NCI-H226 (cell line): ENCODE measurements at regions not wholly inside any gene's neighbourhood (a gene's known extent, or its start where the extent isn't known, plus 50 kb on each side); places are given as distances from the start of the nearest gene placed in this dataset.
"Not testable (repeated sequence)": the region's sequence is repeated elsewhere in the genome, so short reads cannot be mapped to it uniquely, and the experiment has no call there.

Source experiments
- DNase-seq: peaks from one replicate; pipeline ENCODE4 v3.0.0-alpha.2; 2015

DNA sequence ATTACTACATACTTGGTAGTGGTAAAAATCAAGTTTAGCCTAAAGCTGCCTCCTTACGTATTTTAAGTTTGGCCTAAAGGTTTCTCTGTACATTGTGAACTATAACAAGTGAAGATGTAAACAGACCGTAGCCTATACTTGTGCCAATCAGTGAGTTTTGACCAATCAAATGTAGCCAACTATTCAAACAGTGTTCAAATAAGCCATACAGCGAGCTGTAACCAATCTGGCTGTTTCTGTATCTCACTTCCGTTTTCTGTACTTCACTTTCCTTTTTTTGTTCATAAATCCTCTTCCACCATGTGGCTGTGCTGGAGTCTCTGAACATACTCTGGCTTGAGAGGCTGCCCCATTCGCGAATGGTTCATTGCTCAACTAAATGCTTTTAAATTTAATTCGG lies 2504.6 kb downstream of the PCDH9 start:
- DNase-seq: no peak

DNA sequence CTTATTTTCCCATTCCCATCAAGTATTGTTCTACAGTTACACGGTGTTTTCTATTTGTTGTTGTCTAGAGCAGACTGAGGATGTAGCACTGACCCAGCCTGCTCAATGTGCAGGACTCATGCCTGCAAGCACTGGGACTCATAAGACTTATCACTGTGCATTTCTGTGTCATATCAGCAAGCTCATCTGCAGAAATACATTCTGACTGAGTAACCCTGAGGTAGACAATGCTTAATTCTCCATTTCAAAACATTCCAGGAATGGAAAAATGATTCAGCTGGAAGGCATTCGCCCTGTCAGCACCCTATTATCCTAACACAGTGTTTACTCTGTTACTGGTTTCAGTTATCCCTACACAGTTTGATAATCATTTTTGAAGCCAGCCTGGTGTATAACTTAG lies 2506.4 kb downstream of the PCDH9 start:
- DNase-seq: peak; percentile 96

DNA sequence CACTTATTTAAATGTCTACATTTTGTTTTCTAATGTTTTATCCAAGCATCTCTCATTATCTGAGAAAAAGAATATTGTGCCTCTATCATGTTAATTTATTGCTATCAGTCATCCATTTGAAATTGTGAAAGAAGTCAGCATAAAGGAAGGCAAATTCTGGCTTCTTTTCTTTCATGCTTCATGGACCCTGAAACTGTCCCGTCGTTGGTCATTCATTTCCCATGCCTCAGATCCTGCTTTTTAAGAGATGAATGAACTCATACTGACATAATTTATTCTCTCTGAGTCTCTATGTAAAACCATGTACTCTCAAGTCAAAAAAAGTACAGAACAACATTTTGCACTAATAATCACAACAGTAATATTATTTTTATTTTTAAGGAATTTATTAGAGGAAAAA lies 2512.0 kb downstream of the PCDH9 start:
- no peak for DNase-seq

DNA sequence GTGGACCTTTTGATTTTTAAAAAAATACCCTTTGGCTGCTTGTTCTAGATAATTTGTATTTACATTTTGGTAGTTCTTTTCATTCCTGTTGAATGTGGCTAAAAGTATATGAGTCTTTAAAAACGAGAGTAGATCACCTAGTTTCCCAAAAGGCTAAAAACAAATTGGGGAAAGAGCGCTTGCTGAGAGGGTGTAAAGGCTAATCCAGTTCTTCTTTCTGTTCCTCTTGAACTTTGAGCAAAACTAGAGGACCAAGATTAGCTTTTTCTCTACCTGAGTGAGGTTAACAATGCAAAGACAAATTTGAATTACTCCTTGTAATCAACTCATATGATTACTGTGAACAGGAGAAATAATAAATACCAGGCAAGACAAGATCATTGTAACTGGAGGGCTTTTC lies 2513.2 kb downstream of the PCDH9 start:
- DNase-seq: no peak

DNA sequence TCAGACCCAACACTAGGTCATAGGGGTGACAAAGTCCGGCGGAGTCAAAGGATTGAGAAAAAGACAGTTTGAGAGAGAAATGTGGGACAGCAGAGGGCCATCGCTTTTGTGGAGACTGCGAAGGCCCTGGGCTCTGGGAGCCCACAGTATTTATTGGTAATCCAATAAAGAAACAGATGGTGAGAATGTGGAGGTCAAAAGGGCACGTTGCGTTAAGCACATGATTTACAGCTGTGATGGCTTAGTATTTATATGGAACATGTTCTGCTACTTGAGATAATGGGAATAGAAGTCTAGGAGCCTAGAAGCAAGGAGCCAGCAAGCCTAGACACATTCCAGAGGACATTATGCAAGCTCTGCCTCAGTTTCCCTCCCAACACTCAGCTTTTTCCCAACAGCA lies 2521.1 kb downstream of the PCDH9 start:
- no peak for DNase-seq

DNA sequence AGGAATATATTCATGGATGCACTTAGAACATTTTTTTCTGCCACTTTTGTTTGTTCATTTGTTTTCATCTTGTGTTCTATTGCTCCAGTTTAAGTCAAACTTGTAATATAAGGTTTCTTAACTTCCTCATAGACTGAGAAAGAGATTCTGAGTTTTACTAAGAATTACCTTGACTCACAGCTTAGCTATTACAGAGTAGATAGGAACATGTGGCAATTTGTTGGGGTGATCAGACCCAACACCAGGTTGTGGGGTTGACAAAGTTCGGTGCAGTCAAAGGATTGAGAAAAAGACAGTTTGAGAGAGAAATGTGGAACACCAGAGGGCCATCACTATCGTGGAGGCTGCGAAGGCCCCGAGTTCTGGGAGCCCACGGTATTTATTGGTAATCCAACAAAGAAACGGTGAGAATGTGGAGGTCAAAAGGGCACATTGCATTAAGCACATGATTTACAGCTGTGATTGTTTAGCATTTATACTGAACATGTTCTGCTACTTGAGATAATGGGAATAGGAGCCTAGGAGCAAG lies 2526.0 kb downstream of the PCDH9 start:
- no peak for DNase-seq

DNA sequence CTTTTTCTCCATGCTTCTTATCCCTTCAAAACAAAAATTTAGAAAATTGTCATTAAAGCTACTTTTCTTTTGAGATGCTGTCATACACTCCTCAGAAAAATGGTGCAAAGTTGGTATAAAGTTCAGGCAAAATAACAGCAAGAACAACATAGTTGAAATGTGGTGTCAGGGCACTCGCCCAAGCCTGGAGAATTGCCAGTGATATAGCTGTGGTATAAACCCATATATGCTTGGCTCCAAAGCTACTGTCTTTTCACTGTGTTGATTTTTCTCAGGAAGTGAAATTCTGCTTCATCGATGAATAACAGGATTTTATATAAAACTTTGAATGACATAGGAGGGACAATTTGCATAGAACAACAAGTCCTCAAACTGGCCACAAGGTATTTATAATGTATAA lies 2532.9 kb downstream of the PCDH9 start:
- peak; percentile 29 for DNase-seq

DNA sequence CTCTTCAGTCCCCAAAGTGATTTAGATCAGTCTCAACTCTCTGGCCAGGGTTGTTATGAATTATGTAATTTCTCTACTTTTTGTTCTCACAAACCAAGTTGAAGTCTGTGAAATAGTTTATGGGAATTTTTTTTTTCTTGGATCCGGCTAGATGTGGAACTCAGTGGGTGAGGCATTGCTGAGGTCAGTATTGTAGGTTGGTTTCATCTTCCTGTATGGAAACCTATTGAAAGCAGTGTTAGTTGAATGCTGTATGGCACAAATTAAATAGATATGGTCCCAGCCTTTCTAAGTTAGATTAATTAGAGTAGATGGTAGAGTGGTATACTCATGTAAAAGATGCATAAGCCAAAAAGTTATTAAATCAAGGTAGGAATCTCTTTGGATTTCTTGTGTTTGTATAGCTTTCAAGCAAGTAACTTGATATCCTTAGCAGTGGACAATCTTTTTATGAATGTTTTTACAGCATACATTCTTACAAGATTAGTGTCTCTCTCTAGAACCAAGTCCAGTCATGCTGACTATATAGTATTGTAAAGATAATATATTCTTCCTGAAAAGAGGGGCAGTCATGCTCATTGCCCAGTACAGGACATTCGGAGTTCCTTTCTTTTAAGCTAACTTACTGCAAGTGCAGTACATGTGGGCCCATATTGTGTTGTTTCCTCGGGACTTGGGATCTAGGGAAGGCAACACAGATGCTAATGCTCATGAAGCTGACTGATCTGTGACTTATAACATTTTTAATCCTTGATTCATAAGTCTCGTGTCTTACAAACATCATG lies 2541.1 kb downstream of the PCDH9 start:
- DNase-seq: peak; percentile 49

DNA sequence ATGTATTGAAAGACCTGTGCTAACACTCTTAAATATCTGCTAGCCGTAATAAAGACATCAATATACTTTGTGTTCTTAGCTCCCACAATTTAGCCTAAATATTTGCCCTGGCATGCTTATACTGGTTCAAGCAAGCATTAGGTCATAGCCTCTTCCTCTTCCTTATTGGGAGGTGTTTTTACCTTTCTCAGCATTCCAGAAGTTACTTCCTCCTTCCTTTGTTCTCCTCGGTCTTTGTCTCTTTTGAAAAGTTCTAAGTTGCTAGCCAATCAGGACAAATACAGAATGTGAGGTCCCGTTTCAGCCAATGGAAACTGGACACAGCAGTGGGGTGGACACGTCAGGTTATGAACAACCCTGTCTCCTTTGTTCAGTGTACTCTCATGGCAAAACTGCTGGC lies 2543.6 kb downstream of the PCDH9 start:
- not testable (repeated sequence) for DNase-seq

DNA sequence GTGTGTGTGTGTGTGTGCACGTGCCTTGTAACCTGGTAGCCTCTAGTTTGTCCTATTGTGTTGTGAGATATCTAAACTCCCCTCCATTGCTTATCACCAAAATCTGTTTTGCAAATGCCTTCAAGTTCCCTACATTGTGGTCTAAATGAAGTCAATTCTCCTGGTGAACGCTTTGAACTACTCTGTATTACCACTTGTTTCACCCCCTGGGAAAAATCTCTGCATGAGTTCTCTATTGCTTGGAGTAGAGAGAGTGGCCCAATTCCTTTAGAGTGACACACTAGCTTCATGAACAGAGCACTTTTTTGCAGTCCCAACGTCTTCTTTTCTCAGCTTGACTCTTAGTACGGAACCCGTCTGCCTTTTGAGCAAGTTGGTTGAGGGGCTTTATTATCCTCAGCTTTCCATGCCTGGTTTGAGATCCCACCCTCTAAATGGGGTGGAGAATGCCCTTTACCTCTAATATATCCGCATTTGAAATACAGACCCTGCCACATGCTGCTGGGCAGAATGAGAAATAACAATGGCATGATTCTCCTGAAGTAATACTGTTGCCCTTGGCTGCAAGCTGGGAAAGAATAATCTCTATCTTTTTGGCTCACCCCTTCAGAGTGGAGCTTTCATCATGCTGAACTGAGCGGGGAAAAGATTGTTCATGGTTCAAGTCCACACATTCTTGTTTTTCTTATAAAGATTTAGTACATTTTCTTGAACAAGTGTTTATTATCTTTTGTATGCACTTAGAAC lies 2545.3 kb downstream of the PCDH9 start:
- DNase-seq: no peak

DNA sequence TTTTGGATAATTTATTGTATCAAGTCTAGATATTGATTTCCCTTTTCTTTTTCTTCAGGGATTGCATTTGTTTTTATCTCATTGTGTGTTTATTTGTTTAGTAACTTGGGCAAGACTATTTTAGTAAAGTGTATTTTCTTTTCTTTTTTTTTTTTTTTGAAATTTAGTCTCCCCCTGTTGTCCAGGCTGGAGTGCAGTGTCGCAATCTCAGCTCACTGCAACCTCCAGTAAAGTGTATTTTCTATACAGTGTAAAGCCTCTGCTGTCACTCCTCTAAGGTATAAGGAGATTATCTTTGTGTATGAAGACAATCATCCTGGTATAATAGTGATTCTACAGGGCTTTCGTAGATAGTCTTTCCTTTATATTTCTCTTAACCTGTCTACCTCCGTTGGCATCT lies 2546.0 kb downstream of the PCDH9 start:
- no peak for DNase-seq

DNA sequence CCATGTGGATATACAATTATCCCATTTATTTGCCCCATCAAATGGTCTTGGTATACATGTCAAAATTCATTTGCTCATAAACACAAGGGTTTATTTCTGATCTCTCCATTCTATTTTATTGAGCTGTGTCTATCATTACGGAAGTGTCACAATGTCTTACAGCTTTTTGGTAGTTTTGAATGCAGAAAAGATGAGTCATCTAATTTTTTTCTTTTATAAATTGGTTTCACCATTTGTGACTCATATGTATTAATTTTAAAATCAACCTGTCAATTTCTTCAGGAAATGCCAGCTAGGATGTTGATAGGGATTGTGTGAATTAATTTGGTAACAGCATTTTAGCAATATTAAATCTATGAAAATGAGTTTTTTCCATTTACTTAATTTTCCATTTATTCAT lies 2549.4 kb downstream of the PCDH9 start:
- DNase-seq: no peak

DNA sequence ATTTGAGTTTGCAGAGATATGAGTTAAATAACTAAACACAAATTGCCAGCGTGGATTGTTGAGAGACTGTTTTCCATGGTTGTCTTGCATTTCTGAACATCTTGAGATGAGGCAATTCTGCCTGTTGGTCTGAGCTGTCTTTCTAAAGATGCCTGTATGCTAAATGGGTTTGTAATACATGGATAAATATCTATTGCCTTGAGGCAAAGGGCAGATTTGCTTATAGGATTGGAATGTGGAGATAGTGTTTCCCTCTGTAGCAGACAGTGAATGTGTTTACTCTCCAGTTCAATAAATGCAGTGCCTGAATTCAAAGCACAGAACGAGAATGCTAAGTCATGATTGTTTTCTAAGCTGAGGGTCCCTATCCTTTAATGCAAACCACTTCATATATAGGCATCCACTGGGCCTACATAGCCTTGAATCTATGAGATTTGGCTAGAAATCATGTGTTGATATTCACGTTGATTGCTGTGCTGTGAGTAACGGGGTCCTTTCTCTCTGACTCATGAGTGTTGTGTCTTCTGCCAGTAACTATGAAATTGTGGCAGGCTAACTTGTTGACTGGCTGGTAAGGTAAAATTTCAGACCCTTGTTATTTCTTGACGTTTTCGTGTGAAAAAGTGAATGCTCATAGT lies 2554.8 kb downstream of the PCDH9 start:
- peak; percentile 80 for DNase-seq

DNA sequence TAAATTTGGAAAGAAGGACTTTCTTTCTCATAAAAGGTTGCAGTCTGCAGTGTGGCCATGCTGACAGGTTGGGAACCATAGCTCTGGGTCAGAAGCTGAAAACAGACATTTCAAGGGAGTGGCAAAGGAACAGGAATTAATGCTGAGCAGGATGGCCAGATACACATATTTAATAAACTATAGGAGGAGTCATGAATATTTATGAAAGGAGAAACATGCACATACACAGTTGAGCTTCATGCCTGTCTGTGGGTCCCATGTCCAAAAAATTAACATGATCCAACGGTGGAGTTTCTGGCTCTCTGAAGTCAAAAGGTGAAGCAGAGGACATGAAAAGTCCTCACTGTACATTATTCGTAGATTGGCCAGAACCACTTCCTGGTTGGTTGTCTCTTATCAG lies 2556.0 kb downstream of the PCDH9 start:
- DNase-seq: no peak

DNA sequence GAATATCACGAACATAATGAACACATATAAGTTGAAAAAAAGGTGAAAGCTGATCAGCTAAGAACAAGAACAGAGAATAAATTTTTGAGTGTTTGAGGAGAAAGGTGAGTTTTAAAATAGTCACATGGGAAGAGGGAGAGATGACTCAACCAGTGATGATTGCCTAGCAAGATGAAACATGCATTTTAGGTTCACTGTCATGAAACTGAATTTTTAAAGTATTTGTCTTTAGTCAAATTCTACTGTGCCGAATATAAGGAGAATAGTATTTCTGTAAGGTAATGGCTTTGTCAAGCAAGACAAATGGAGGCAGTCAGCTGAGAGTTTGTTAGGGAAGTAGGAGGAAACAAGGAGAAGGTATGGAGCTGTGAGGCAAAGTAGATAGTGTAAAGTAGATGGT lies 2557.4 kb downstream of the PCDH9 start:
- no peak for DNase-seq

DNA sequence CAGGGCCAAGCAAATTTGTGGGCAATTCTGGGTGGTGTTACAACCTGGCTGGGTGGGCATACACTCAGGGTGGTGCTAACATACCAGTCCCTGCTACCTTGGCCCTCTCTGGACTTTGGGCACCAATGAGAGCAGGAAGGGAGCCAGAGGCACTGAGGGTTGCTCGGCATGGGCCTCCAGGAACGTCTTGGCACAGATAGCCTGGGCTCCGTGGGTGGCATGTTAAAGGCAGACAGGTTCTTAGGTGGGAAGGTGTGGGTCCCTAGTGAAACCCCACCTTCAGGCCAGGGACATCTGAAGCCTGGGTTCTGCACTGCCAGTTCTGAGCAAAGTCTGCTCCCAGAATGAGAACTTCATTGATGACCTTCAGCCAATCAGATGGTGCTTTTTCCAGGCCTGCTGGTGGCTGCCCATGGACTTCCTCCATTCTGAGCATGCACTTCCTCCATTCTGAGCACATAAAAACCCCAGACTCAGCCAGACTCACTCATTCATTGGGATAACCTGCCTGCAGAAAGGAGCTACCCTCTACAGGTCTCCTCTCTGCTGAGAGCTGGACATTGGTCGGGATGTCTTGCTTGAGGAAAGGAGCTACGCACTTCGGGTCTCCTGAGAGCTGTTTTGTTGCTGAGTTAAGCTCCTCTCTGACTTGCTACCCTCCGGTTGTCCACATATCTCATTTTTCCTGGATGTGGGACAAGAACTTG lies 2567.1 kb downstream of the PCDH9 start:
- DNase-seq: no peak

DNA sequence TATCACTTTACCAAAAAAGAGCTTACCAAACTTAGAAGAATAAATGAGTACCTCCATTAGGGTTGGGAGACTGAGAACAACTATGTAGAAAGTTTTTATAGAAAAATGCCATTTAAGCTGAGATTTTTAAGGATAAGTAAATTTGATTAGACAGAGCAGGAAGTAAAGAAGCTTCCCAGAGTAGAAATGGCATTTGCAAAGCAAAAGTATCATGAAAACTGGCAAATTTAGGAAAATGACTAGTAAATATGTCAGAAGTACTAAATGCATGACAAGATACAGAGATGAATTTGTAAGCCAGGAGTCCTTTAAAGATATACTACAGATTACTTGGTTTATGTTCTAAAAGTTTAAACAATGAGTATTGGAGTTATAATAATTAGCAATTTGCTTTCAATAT lies 2581.8 kb downstream of the PCDH9 start:
- no peak for DNase-seq

DNA sequence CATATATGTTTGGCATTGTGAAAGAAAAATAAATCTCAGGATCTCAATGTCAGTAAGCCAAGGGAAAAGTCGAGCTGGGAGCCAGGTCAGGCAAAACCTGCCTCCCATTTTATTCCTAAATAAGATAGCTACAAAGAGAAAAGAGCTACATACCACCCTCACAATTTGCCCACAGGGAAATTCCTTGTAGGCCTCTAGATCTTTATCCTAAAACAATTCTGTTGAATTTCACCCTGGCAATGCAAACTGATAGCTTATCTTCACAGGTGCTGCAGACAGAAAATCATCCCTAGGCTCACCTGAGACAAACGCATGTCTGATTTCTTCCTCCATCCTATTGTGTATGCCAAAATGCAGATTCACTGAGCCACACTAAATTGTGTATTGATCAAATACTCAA lies 2587.1 kb downstream of the PCDH9 start:
- no peak for DNase-seq

DNA sequence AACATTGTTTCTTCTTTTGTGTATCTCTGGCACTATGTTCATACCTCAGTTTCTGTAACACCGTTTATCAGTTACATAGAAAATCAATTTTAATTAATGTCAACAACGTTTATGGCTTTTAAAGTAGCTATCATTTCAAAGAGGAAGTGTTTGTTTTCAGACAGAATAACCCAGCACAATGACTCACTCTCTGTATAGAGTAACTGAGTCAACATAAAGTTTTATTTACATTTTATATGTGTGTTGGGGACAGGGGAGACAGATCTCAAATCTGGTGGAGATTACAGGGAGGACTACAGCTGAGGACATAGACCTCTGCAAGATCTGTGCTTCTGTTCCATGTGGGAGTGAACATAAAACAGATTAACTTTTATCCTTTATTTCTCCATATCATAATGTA lies 2590.1 kb downstream of the PCDH9 start:
- no peak for DNase-seq

DNA sequence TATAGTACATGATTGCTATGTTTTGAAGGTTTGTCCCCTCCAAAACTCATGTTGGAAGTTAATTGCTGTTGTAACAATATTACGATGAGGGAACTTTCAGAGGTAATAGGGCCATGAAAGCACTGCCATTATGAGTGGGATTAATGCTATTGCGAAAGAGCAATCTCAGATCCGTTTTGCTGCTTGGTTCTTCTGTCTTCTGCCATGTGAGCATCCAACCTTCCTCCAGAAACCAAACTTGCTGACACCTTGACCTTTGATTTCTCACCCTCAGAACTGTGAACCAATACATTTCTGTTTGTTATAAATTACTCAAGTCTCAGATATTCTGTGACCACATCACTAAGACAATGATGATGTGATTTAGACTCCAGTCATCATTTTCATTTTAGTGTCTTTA lies 2590.9 kb downstream of the PCDH9 start:
- no peak for DNase-seq

DNA sequence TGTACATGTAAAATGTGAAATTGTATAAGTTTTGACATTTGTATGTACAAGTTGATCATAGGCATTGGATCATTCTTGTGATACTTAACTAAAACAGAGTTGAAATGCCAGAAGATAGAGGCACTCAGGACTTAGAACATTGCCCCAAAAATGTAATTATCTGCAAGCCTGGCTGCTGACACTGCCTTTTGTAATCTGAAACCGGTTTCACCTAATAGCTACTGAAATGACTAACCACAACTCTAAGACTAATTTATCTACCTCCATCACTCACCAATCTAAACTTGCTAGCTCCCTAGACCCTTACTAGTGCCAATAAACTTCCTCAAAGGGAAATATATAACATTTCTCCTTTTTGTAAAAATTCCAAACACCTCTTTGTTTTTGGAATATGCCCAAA lies 2596.2 kb downstream of the PCDH9 start:
- peak; percentile 10 for DNase-seq

DNA sequence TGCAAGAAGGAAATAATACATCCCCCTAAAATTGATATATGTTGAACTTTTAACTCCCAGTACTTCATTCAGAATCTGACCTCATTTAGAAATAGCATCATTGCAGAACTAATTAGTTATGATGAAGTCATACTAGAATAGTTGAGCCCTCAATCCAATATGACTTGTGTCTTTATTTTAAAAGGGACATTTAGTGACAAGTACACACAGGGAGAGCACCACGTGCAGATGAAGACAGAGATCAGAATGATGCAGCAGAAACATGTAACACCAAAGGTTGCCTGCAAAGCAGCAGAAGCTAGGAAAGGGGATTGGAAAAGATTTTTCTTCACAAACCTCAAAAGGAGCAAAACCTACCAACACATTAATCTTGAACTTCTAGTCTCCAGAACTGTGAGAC lies 2602.5 kb downstream of the PCDH9 start:
- no peak for DNase-seq

DNA sequence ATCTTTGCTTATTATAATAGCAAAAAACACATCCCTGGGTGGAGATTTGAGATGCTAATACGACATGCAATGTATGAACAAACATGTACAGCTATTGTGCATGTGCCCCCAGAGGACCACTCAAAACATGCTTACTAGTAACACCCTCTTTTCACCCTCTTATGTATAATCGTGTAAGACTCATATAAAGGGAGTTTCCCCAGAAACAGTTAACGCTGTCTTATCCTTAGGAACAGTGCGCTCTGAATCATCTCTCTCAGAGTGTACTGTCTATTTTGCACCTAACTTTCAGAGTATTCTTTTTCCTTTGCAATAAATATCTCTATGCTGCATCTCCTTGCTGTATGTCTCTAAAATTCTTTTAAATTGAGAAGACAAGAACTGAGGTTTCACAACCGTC lies 2604.0 kb downstream of the PCDH9 start:
- no peak for DNase-seq
